K562 (cell line): ENCODE measurements at regions not wholly inside any gene's neighbourhood (a gene's known extent, or its start where the extent isn't known, plus 50 kb on each side); places are given as distances from the start of the nearest gene placed in this dataset.

ENCODE experiments used
- ATAC-seq: fragments of 200-7000 bp; cut with Tn5 transposase; 3 replicates; pipeline ENCODE4 v1.9.1; 2020; ENCODE audit warnings: moderate library complexity
- BruUV-seq: library from RNA; stranded (reverse); fragments of 400-500 nt; replicated peaks from 2 replicates; lab custom pipeline; 2021; lab: Mats Ljungman, UMichigan
- CTCF ChIA-PET: fragments of 300-600 bp; formaldehyde crosslinking; extraction: SDS; loops from one replicate; lab custom pipeline; 2021; ENCODE audit warnings: low intra/inter-chr PET ratio; lab: Yijun Ruan, JAX
- POLR2A ChIA-PET: fragments of 300-600, 350-650 bp; sonication (Branson Sonifier 250); formaldehyde crosslinking; extraction: SDS; loops from one replicate; lab custom pipeline; 2021; ENCODE audit warnings: antibody characterized with exemption, inconsistent platforms; lab: Yijun Ruan, JAX
- DNase-seq, 4 experiments: peaks; one replicate each; pipeline versions ENCODE4 v3.0.0 to v3.0.0-alpha.2; 2011 to 2018; ENCODE audit warnings: low spot score in 3 of 4, mixed read lengths in 3 of 4; ENCODE audit errors: extremely low read depth in 1 of 4
- FAIRE-seq: peaks from 2 replicates; lab custom pipeline; 2011; peaks lifted over from hg19 to GRCh38; lab: Jason Lieb, UNC
- H2AFZ ChIP-seq: 2 replicates; pipeline ENCODE4 v1.6.0; 2011; ENCODE audit warnings: low read depth, low read length, control low read depth, inconsistent platforms
- H3K27ac ChIP-seq: fragments of 200-600 bp; 3 replicates; pipeline ENCODE4 v1.8.0; 2011; ENCODE audit warnings: low read depth, mild to moderate bottlenecking, control low read depth, inconsistent platforms, low read length, moderate library complexity, mixed read lengths; ENCODE audit errors: extremely low read depth
- H3K27me3 ChIP-seq, 2 experiments: fragments of 300-600 bp in 1 of 2; 2 replicates in 1 of 2; 3 replicates in 1 of 2; pipeline versions ENCODE4 v1.6.0 to v1.8.0; 2011; ENCODE audit warnings: inconsistent platforms in 2 of 2, low read length in 2 of 2, mild to moderate bottlenecking in 1 of 2, mixed read lengths in 1 of 2, moderate library complexity in 1 of 2; ENCODE audit not compliant: control insufficient read depth in 2 of 2, insufficient read depth in 2 of 2
- H3K36me3 ChIP-seq: fragments of 300-600 bp; 3 replicates; pipeline ENCODE4 v1.8.0; 2011; ENCODE audit warnings: mild to moderate bottlenecking, low read length, inconsistent platforms; ENCODE audit not compliant: control insufficient read depth, insufficient read depth
- H3K4me1 ChIP-seq, 2 experiments: fragments of 200-600 bp in 1 of 2; replicated peaks in 1 of 2; 2 replicates in 1 of 2; 3 replicates in 1 of 2; pipeline versions ENCODE4 v1.5.1 to v1.8.0; 2011; ENCODE audit warnings: inconsistent platforms in 2 of 2, low read length in 2 of 2, mild to moderate bottlenecking in 1 of 2, mixed read lengths in 1 of 2, moderate library complexity in 1 of 2; ENCODE audit not compliant: control insufficient read depth in 2 of 2, insufficient read depth in 2 of 2
- H3K4me2 ChIP-seq: 2 replicates; pipeline ENCODE4 v1.6.1; 2011; ENCODE audit warnings: low read length, control low read depth, inconsistent platforms, mixed read lengths; ENCODE audit not compliant: insufficient read depth
- H3K4me3 ChIP-seq: fragments of 200-600 bp; sonication (generic), shearing (Covaris generic); 2 replicates; pipeline ENCODE4 v1.5.1; 2016; ENCODE audit warnings: control low read depth, inconsistent platforms
- H3K79me2 ChIP-seq: fragments of 200-600 bp; 3 replicates; pipeline ENCODE4 v1.8.0; 2011; ENCODE audit warnings: low read length, inconsistent platforms; ENCODE audit not compliant: control insufficient read depth, insufficient read depth
- H3K9ac ChIP-seq, 2 experiments: 2 replicates each; pipeline versions ENCODE4 v1.6.0 to v1.6.1; 2011; ENCODE audit warnings: low read depth in 2 of 2, low read length in 2 of 2, control low read depth in 1 of 2, inconsistent platforms in 1 of 2, mild to moderate bottlenecking in 1 of 2, mixed read lengths in 1 of 2; ENCODE audit not compliant: insufficient read depth in 1 of 2
- H3K9me1 ChIP-seq: one replicate; pipeline ENCODE4 v1.6.0; 2011; ENCODE audit warnings: inconsistent platforms, mild to moderate bottlenecking, low read length, moderate library complexity; ENCODE audit not compliant: control insufficient read depth, insufficient read depth
- H3K9me3 ChIP-seq: replicated peaks from 2 replicates; pipeline ENCODE4 v1.5.1; 2011; ENCODE audit warnings: low read depth, low read length, inconsistent platforms; ENCODE audit not compliant: control insufficient read depth, insufficient read depth
- H4K20me1 ChIP-seq: replicated peaks from 2 replicates; pipeline ENCODE4 v1.6.1; 2011; ENCODE audit warnings: low read length, inconsistent platforms, mixed read lengths; ENCODE audit not compliant: control insufficient read depth, insufficient read depth
- CHD1 ChIP-seq: fragments of 200-600 bp; sonication (generic); IDR thresholded peaks from one replicate; pipeline ENCODE4 v1.6.1; 2012; ENCODE audit warnings: mild to moderate bottlenecking, moderate library complexity, low read length, inconsistent platforms
- CREB3 ChIP-seq: fragments of 450-650 bp; conservative IDR thresholded peaks from 2 replicates; pipeline ENCODE4 v1.6.1; 2016; ENCODE audit warnings: missing genetic modification characterization, low read depth, mild to moderate bottlenecking, missing compliant biosample characterization, moderate library complexity
- ESRRA ChIP-seq: fragments of 450-650 bp; IDR thresholded peaks from 2 replicates; pipeline ENCODE4 v1.6.1; 2014; ENCODE audit warnings: low read depth, mild to moderate bottlenecking, moderate library complexity, borderline replicate concordance
- NR4A1 ChIP-seq, 2 experiments: fragments of 250-450 bp in 1 of 2; fragments of 450-650 bp in 1 of 2; sonication (Bioruptor Pico) in 1 of 2; IDR thresholded peaks; 2 replicates each; pipeline versions ENCODE4 v1.4.0 to v1.6.1; 2016 to 2020; ENCODE audit warnings: mild to moderate bottlenecking in 2 of 2, missing compliant biosample characterization in 1 of 2, missing genetic modification characterization in 1 of 2, moderate library complexity in 1 of 2
- VEZF1 ChIP-seq: fragments of 200-800 bp; sonication (Bioruptor generic); IDR thresholded peaks from 2 replicates; pipeline ENCODE4 v1.6.1; 2017; ENCODE audit warnings: missing genetic modification characterization, missing compliant biosample characterization
- ZNF449 ChIP-seq: fragments of 250-450 bp; sonication (Bioruptor Pico); IDR thresholded peaks from 2 replicates; pipeline ENCODE4 v1.8.0; 2022; ENCODE audit warnings: moderate library complexity, mild to moderate bottlenecking, inconsistent platforms
- WGBS: fragments of 100-300 bp; shearing (Covaris generic); methylation state at CpG from one replicate; pipeline ENCODE4 v1.1.6; 2016; ENCODE audit warnings: low coverage, mixed read lengths; ENCODE audit not compliant: insufficient coverage; ENCODE audit errors: missing lambda C conversion rate; 5-methylcytosine and 5-hydroxymethylcytosine counted together
- in situ Hi-C: fragments of 300-500 bp; cut with MboI; formaldehyde crosslinking; loops from 4 replicates; pipeline ENCODE4 v1.15.0; 2018; ENCODE audit warnings: inconsistent platforms, mixed read lengths
- intact Hi-C: fragments of 100-400 bp; cut with micrococcal nuclease; formaldehyde crosslinking; loops from 2 replicates; pipeline ENCODE4 v1.14.2; 2022

GRCh38 chr19:29405728-29405995 is 120.1 kb upstream of the VSTM2B start:
- CTCF ChIA-PET, result no interaction called here
- in situ Hi-C loops, result no loop called here

More at GRCh38 chr19:29405728-29405995, 120.1 kb upstream of the VSTM2B start:
- no peaks in the 10 kb centered on the region for H3K9me1 ChIP-seq
- H3K27me3 ChIP-seq, result peaks cover 3 to 49% of the 10 kb centered on the region in 2 experiments; a peak in 4 of 5 replicates
- POLR2A ChIA-PET, result no interaction called here
- ATAC-seq (no peak), DNase-seq (no peak), FAIRE-seq (no peak)
- intact Hi-C loops, result no loop called here
- no peak overlapping the region for H3K27ac ChIP-seq
- no peak overlapping the region for H3K9ac ChIP-seq
- BruUV-seq, result no TSS peak
- H3K36me3 ChIP-seq, result no peaks in the 10 kb centered on the region
- no peak overlapping the region for H3K4me3 ChIP-seq
- H3K4me2 ChIP-seq, result no peak overlapping the region
- H3K4me1 ChIP-seq, result no peaks in the 10 kb centered on the region; a peak in 1 of 5 replicates
- no peaks in the 10 kb centered on the region; the same call in 1 of the 2 replicates for H4K20me1 ChIP-seq
- H3K9me3 ChIP-seq, result no peaks in the 10 kb centered on the region
- WGBS, result 5% methylated on average over 11 of the region's 11 CpGs
- no peak overlapping the region for H2AFZ ChIP-seq
- no peak for TF ChIP-seq NR4A1 (CRISPR knock-in tag; IDR thresholded peaks at IDR 0.05)
- no peak for TF ChIP-seq NR4A1 (tag; IDR thresholded peaks at IDR 0.05)
- no peak for TF ChIP-seq CHD1
- no peak for TF ChIP-seq CREB3 (tag)
- no peak for TF ChIP-seq VEZF1 (CRISPR knock-in tag)
- TF ChIP-seq ESRRA, result no peak
- no peak for TF ChIP-seq ZNF449
- TF ChIP-seq, all 486 proteins: peak for 0
- no peaks in the 10 kb centered on the region for H3K79me2 ChIP-seq
